ENCODE measurements at regions not wholly inside any gene's neighbourhood (a gene's known extent, or its start where the extent isn't known, plus 50 kb on each side); places are given as distances from the start of the nearest gene placed in this dataset.

DNA sequence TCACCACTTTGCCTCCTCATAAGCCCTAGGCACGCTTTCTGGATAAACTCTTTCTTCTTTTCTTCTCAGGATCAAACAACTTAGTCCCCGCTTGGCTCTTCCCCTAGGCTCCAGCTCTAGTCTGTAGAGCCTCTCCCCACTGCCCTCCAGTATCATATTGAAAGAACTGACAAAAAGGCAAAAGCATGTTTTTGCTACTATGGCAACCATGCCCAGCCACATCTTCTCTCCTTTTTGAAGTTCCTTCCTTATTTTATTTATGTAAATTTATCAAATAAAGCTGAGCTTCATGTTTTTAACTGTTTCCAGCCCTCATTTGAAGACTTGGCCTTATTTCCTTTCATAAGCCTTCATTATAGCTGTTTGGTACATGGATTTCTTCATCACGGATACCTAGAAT is 86.0 kb upstream of the LIMCH1 start:
- no peak for TF ChIP-seq EZH2phosphoT487 (IDR thresholded peaks at IDR 0.05; ENCODE audit: borderline replicate concordance, low read depth, low read length)
- TF ChIP-seq, protein P1, sequence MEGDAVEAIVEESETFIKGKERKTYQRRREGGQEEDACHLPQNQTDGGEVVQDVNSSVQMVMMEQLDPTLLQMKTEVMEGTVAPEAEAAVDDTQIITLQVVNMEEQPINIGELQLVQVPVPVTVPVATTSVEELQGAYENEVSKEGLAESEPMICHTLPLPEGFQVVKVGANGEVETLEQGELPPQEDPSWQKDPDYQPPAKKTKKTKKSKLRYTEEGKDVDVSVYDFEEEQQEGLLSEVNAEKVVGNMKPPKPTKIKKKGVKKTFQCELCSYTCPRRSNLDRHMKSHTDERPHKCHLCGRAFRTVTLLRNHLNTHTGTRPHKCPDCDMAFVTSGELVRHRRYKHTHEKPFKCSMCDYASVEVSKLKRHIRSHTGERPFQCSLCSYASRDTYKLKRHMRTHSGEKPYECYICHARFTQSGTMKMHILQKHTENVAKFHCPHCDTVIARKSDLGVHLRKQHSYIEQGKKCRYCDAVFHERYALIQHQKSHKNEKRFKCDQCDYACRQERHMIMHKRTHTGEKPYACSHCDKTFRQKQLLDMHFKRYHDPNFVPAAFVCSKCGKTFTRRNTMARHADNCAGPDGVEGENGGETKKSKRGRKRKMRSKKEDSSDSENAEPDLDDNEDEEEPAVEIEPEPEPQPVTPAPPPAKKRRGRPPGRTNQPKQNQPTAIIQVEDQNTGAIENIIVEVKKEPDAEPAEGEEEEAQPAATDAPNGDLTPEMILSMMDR (conservative IDR thresholded peaks at IDR 0.05; ENCODE audit: low read length): no peak

All from OCI-LY7 (cell line).